ENCODE measurements at regions not wholly inside any gene's neighbourhood (a gene's known extent, or its start where the extent isn't known, plus 50 kb on each side); places are given as distances from the start of the nearest gene placed in this dataset.

DNA sequence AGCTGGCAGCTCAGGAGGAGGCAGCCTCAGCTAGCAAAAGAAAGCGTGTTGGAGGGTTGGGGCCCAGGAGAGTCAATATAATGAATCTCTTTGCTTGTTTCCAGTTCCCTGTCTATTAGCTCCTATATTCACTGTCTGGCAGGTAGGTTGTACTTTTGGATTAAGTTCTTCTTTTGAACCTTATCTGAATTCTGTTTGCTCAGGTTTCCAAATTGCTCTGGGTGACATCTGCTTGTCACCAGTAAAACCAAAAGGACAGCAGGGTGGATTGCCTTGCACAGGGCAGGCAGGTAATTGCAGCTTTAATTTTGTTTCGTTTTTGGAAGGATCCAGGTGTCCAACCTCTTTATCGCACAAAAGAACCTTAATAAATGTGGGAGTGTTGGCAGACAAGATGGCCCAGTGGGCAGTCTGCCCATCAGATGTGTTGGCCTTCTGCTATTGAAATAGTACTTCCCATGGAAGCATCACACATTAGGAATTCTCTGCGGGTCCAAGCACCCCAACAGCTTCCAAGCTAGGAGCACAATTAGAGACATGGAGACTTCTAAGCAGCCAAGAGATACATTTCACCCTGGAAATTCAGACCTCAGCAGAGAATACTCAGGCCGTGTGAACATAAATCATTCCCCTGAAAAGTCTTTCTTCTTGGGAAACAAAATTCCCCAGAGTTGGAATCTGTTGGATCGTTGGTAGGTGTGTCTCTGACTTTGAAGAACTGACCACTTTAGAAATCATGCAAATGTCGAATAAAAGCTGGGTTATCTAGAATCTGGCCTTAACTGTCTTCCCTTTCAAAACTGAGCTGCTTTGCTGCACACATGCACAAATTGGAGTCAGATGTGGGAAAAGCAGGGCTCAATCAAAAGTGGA lies 286.9 kb upstream of the BMP2 start:
- DNase-seq (ENCODE audit: low read depth, low spot score) (no peak), ATAC-seq (no peak)
- TF ChIP-seq SIN3A (IDR thresholded peaks at IDR 0.05; ENCODE audit: low read depth) (no peak), MAX (IDR thresholded peaks at IDR 0.05) (no peak), YY1 (IDR thresholded peaks at IDR 0.05; ENCODE audit: extremely low read depth, insufficient replicate concordance, low read depth, low read length) (no peak), CEBPB (IDR thresholded peaks at IDR 0.05; ENCODE audit: low read depth) (no peak), SP1 (IDR thresholded peaks at IDR 0.05; ENCODE audit: low read depth) (no peak), RAD21 (IDR thresholded peaks at IDR 0.05; ENCODE audit: low read depth) (no peak), ZFX (IDR thresholded peaks at IDR 0.05) (no peak), EZH2 (IDR thresholded peaks at IDR 0.05) (no peak), EGR1 (IDR thresholded peaks at IDR 0.05; ENCODE audit: low read depth) (no peak), FOSL1 (IDR thresholded peaks at IDR 0.05; ENCODE audit: low read depth) (no peak), JUND (IDR thresholded peaks at IDR 0.05) (no peak), CBX3 (IDR thresholded peaks at IDR 0.05; ENCODE audit: low read depth) (no peak), SRF (IDR thresholded peaks at IDR 0.05; ENCODE audit: low read depth) (no peak), ZNF274 (IDR thresholded peaks at IDR 0.05; ENCODE audit: low read depth, low read length) (no peak), TCF7L2 (IDR thresholded peaks at IDR 0.05; ENCODE audit: borderline replicate concordance, extremely low read depth, insufficient read depth, insufficient read length) (no peak), REST (IDR thresholded peaks at IDR 0.05; ENCODE audit: low read depth) (no peak), EZH2phosphoT487 (IDR thresholded peaks at IDR 0.05; ENCODE audit: borderline replicate concordance) (no peak), POLR2A (IDR thresholded peaks at IDR 0.05; ENCODE audit: borderline replicate concordance, extremely low read depth, insufficient read depth, insufficient read length) (no peak)
- TF ChIP-seq, protein P1, sequence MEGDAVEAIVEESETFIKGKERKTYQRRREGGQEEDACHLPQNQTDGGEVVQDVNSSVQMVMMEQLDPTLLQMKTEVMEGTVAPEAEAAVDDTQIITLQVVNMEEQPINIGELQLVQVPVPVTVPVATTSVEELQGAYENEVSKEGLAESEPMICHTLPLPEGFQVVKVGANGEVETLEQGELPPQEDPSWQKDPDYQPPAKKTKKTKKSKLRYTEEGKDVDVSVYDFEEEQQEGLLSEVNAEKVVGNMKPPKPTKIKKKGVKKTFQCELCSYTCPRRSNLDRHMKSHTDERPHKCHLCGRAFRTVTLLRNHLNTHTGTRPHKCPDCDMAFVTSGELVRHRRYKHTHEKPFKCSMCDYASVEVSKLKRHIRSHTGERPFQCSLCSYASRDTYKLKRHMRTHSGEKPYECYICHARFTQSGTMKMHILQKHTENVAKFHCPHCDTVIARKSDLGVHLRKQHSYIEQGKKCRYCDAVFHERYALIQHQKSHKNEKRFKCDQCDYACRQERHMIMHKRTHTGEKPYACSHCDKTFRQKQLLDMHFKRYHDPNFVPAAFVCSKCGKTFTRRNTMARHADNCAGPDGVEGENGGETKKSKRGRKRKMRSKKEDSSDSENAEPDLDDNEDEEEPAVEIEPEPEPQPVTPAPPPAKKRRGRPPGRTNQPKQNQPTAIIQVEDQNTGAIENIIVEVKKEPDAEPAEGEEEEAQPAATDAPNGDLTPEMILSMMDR (IDR thresholded peaks at IDR 0.05 in 2 of 3, conservative IDR thresholded peaks at IDR 0.05 in 1 of 3; ENCODE audit: borderline replicate concordance in 1 of 3, insufficient read depth in 1 of 3, low read depth in 2 of 3, low read length in 2 of 3) = no peak
- TF ChIP-seq, protein P2, sequence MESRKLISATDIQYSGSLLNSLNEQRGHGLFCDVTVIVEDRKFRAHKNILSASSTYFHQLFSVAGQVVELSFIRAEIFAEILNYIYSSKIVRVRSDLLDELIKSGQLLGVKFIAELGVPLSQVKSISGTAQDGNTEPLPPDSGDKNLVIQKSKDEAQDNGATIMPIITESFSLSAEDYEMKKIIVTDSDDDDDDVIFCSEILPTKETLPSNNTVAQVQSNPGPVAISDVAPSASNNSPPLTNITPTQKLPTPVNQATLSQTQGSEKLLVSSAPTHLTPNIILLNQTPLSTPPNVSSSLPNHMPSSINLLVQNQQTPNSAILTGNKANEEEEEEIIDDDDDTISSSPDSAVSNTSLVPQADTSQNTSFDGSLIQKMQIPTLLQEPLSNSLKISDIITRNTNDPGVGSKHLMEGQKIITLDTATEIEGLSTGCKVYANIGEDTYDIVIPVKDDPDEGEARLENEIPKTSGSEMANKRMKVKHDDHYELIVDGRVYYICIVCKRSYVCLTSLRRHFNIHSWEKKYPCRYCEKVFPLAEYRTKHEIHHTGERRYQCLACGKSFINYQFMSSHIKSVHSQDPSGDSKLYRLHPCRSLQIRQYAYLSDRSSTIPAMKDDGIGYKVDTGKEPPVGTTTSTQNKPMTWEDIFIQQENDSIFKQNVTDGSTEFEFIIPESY (IDR thresholded peaks at IDR 0.05; ENCODE audit: extremely low read depth, insufficient replicate concordance, low read length) = no peak
- POLR2A ChIA-PET = no interaction called here
- no peaks in the 10 kb centered on the region; a peak in 1 of 4 replicates for H3K9me3 ChIP-seq (ENCODE audit: control insufficient read depth in 1 of 2, insufficient read depth in 1 of 2, low read depth in 1 of 2, low read length in 2 of 2)
- no peaks in the 10 kb centered on the region; a peak in 1 of 4 replicates for H3K36me3 ChIP-seq (ENCODE audit: control insufficient read depth in 1 of 2, insufficient read depth in 2 of 2, low read length in 2 of 2)
- H3K4me2 ChIP-seq (ENCODE audit: low read length) = no peak overlapping the region
- H3K4me3 ChIP-seq (replicated peaks in 1 of 2; ENCODE audit: low read depth in 1 of 2, low read length in 2 of 2) = no peak overlapping the region
- RAD21 ChIA-PET (ENCODE audit: low non-redundant PET in 1 of 2, low total read pairs in 2 of 2, uncharacterized antibody in 2 of 2, unreplicated experiment in 2 of 2) = no interaction called here
- no peaks in the 10 kb centered on the region for H3K79me2 ChIP-seq (ENCODE audit: insufficient read depth, low read length)
- no peaks in the 10 kb centered on the region for H3K9me2 ChIP-seq (ENCODE audit: insufficient read depth)
- CTCF ChIA-PET = no interaction called here
- no TSS peak for BruUV-seq (replicated peaks)
- H2AFZ ChIP-seq (ENCODE audit: low read depth, low read length, poor library complexity, severe bottlenecking) = no peak overlapping the region
- H3K27me3 ChIP-seq (ENCODE audit: insufficient read depth, low read length) = no peaks in the 10 kb centered on the region
- intact Hi-C loops (cut with micrococcal nuclease) = no loop called here
- no peak overlapping the region for H3K9ac ChIP-seq (ENCODE audit: low read length)
- H3K4me1 ChIP-seq (ENCODE audit: control insufficient read depth in 1 of 2, insufficient read depth in 2 of 2, low read length in 2 of 2) = no peaks in the 10 kb centered on the region
- H3K27ac ChIP-seq (ENCODE audit: low read depth, low read length) = no peak overlapping the region
- H4K20me1 ChIP-seq (ENCODE audit: insufficient read depth) = no peaks in the 10 kb centered on the region

Measured in HCT116 (cell line).